ENCODE measurements at regions not wholly inside any gene's neighbourhood (a gene's known extent, or its start where the extent isn't known, plus 50 kb on each side); places are given as distances from the start of the nearest gene placed in this dataset.

GRCh38 chr3:55305696-55306485 lies 181.2 kb downstream of the WNT5A start:
- TF ChIP-seq CTCF (IDR thresholded peaks at IDR 0.05; ENCODE audit: borderline replicate concordance, extremely low read depth, low read length, poor library complexity, severe bottlenecking) (no peak), EZH2 (IDR thresholded peaks at IDR 0.05; ENCODE audit: borderline replicate concordance, low read depth, low read length, severe bottlenecking) (no peak)

All from DND-41 (cell line).